ENCODE measurements at regions not wholly inside any gene's neighbourhood (a gene's known extent, or its start where the extent isn't known, plus 50 kb on each side); places are given as distances from the start of the nearest gene placed in this dataset.

DNA sequence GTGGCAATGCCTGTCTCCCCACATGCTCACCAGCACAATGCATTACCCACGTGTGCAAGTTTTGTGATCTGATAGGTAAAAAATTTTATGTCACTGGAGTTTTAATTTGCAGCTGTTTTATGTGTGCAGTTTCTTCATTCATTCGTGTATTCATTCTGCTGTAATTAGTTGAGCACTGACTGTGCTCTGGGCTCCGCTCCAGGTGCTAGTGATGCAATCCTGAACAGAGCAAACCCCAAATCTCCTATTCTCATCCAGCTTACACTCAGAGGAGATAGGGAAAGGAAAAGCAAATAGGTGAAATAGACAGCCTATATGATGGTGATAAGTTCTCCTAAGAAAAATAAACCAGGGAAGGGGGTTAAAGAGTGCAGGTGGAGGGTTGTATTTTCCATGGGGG lies 148.4 kb downstream of the TENT4A start:
- H3K27me3 Mint-ChIP-seq (ENCODE audit: unreplicated experiment) = no peaks in the 10 kb centered on the region
- H3K4me3 Mint-ChIP-seq (ENCODE audit: unreplicated experiment) = no peak overlapping the region
- TF ChIP-seq, protein P1, sequence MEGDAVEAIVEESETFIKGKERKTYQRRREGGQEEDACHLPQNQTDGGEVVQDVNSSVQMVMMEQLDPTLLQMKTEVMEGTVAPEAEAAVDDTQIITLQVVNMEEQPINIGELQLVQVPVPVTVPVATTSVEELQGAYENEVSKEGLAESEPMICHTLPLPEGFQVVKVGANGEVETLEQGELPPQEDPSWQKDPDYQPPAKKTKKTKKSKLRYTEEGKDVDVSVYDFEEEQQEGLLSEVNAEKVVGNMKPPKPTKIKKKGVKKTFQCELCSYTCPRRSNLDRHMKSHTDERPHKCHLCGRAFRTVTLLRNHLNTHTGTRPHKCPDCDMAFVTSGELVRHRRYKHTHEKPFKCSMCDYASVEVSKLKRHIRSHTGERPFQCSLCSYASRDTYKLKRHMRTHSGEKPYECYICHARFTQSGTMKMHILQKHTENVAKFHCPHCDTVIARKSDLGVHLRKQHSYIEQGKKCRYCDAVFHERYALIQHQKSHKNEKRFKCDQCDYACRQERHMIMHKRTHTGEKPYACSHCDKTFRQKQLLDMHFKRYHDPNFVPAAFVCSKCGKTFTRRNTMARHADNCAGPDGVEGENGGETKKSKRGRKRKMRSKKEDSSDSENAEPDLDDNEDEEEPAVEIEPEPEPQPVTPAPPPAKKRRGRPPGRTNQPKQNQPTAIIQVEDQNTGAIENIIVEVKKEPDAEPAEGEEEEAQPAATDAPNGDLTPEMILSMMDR (IDR thresholded peaks at IDR 0.05) = no peak
- H3K36me3 Mint-ChIP-seq (ENCODE audit: unreplicated experiment) = peaks cover 2% of the 10 kb centered on the region
- H3K4me1 Mint-ChIP-seq (ENCODE audit: unreplicated experiment) = no peaks in the 10 kb centered on the region
- H3K9me3 Mint-ChIP-seq (ENCODE audit: unreplicated experiment) = peaks cover 15% of the 10 kb centered on the region
- no peak overlapping the region for H3K27ac Mint-ChIP-seq (ENCODE audit: unreplicated experiment)
- peak; percentile 3 for DNase-seq (ENCODE audit: extremely low spot score, unreplicated experiment)

DNA sequence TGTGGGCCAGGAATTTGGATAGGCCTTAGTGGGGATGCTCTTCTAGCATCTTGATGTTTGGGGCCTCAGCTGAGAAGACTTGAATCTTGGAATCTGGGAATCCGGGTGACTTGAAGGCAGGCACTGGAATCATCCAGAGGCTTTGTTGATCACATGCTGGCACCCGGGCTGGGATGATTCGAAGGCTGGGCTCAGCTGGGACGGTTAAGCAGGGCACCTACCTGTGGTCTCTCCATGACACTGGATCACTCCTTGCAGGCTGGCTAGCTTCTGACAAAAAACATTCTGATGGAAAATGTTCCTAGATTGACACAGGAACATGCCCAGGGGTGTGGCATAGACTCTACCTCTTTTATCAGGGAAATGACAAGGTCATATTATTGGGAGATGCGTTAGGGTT lies 149.1 kb downstream of the TENT4A start:
- no peak overlapping the region for H3K27ac Mint-ChIP-seq (ENCODE audit: unreplicated experiment)
- no peak overlapping the region for H3K4me3 Mint-ChIP-seq (ENCODE audit: unreplicated experiment)
- no peaks in the 10 kb centered on the region for H3K27me3 Mint-ChIP-seq (ENCODE audit: unreplicated experiment)
- H3K9me3 Mint-ChIP-seq (ENCODE audit: unreplicated experiment) = peaks cover 15% of the 10 kb centered on the region
- peaks cover 2% of the 10 kb centered on the region for H3K36me3 Mint-ChIP-seq (ENCODE audit: unreplicated experiment)
- DNase-seq (ENCODE audit: extremely low spot score, unreplicated experiment) = peak; percentile 57
- H3K4me1 Mint-ChIP-seq (ENCODE audit: unreplicated experiment) = no peaks in the 10 kb centered on the region
- TF ChIP-seq, protein P1 (IDR thresholded peaks at IDR 0.05) = no peak

- no peaks in the 10 kb centered on the region for H3K4me1 Mint-ChIP-seq (ENCODE audit: unreplicated experiment)
- TF ChIP-seq, protein P1 (IDR thresholded peaks at IDR 0.05) = no peak
Observed at GRCh38 chr5:6867712-6868111, 154.5 kb downstream of the TENT4A start.

GRCh38 chr5:6868171-6868570 lies 154.9 kb downstream of the TENT4A start:
- DNase-seq (ENCODE audit: extremely low spot score, unreplicated experiment) = peak; percentile 64
- Mint-ChIP-seq H3K36me3 (ENCODE audit: unreplicated experiment) (no peaks in the 10 kb centered on the region), H3K27ac (ENCODE audit: unreplicated experiment) (no peak overlapping the region), H3K27me3 (ENCODE audit: unreplicated experiment) (no peaks in the 10 kb centered on the region), H3K4me1 (ENCODE audit: unreplicated experiment) (no peaks in the 10 kb centered on the region), H3K4me3 (ENCODE audit: unreplicated experiment) (no peak overlapping the region), H3K9me3 (ENCODE audit: unreplicated experiment) (no peaks in the 10 kb centered on the region)
- TF ChIP-seq, protein P1 (IDR thresholded peaks at IDR 0.05) = no peak

More at GRCh38 chr5:6867712-6868111, 154.5 kb downstream of the TENT4A start:
- Mint-ChIP-seq H3K36me3 (ENCODE audit: unreplicated experiment) (no peaks in the 10 kb centered on the region), H3K27me3 (ENCODE audit: unreplicated experiment) (no peaks in the 10 kb centered on the region), H3K27ac (ENCODE audit: unreplicated experiment) (no peak overlapping the region), H3K9me3 (ENCODE audit: unreplicated experiment) (no peaks in the 10 kb centered on the region), H3K4me3 (ENCODE audit: unreplicated experiment) (no peak overlapping the region)
- DNase-seq (ENCODE audit: extremely low spot score, unreplicated experiment) = no peak

DNA sequence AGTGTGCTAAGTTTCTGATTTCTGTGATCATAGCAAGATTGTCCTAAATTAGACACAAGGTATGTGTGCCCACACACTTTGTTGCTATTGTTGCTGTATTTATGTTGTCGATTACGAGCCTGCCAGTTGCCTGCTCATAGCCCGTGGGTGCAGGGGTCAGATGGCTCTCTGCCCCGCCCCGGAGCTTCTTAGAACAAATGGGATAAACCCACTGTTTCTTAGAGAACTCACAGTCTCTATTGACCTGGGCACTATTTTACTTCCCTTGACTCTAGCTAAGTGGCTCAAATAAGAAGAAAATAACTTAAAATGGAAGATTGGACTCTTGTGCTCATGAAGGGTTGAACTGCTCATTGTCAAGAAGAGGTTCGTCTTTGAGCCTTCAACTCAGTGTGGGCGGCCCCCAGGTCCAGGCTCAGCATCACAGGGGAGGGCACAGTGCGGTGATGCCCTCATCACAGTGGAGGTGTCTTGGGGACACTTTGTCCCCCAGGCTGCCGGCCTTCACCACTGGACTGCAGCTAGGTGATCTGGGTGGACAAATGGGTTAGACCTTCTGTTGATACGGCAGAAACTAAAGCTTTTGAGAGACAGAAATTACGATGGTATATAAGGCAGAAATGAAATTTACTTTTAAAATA lies 155.5 kb downstream of the TENT4A start:
- Mint-ChIP-seq H3K27me3 (ENCODE audit: unreplicated experiment) (no peaks in the 10 kb centered on the region), H3K27ac (ENCODE audit: unreplicated experiment) (no peak overlapping the region)
- DNase-seq (ENCODE audit: extremely low spot score, unreplicated experiment) = peak; percentile 63

More for the DNA sequence above, 155.5 kb downstream of the TENT4A start:
- Mint-ChIP-seq H3K4me3 (ENCODE audit: unreplicated experiment) (no peak overlapping the region), H3K36me3 (ENCODE audit: unreplicated experiment) (no peaks in the 10 kb centered on the region), H3K9me3 (ENCODE audit: unreplicated experiment) (no peaks in the 10 kb centered on the region), H3K4me1 (ENCODE audit: unreplicated experiment) (no peaks in the 10 kb centered on the region)
- TF ChIP-seq, protein P1 (IDR thresholded peaks at IDR 0.05) = no peak
